ENCODE measurements at regions not wholly inside any gene's neighbourhood (a gene's known extent, or its start where the extent isn't known, plus 50 kb on each side); places are given as distances from the start of the nearest gene placed in this dataset.

GRCh38 chr11:13073119-13073981 lies 64.2 kb downstream of the RASSF10 start:
- no peaks in the 10 kb centered on the region for H3K27me3 ChIP-seq
- no peak overlapping the region for H3K4me3 ChIP-seq
- no peak overlapping the region for H3K27ac ChIP-seq
- ATAC-seq (no peak), DNase-seq (no peak)
- no peaks in the 10 kb centered on the region for H3K36me3 ChIP-seq
- in situ Hi-C loops (cut with MboI; ENCODE audit: low sequenced_read_pairs in 4 of 4): no loop called here
- no peaks in the 10 kb centered on the region for H3K4me1 ChIP-seq
- TF ChIP-seq POLR2A (IDR thresholded peaks at IDR 0.05) (no peak), CTCF (IDR thresholded peaks at IDR 0.05 in 4 of 5, conservative IDR thresholded peaks at IDR 0.05 in 1 of 5) (no peak)
- no peaks in the 10 kb centered on the region for H3K9me3 ChIP-seq
- intact Hi-C loops (cut with DNase I; ENCODE audit: low total_unique reads): no loop called here

GRCh38 chr11:13074714-13075464 lies 65.8 kb downstream of the RASSF10 start:
- Histone ChIP-seq H3K4me1 (no peaks in the 10 kb centered on the region), H3K36me3 (no peaks in the 10 kb centered on the region), H3K27ac (no peak overlapping the region), H3K4me3 (no peak overlapping the region), H3K9me3 (no peaks in the 10 kb centered on the region), H3K27me3 (no peaks in the 10 kb centered on the region)
- intact Hi-C loops (cut with DNase I; ENCODE audit: low total_unique reads) (no loop called here), in situ Hi-C loops (cut with MboI; ENCODE audit: low sequenced_read_pairs in 4 of 4) (no loop called here)
- no peak for DNase-seq
- no peak for ATAC-seq
- no peak for TF ChIP-seq POLR2A (IDR thresholded peaks at IDR 0.05)
- TF ChIP-seq CTCF (IDR thresholded peaks at IDR 0.05 in 4 of 5, conservative IDR thresholded peaks at IDR 0.05 in 1 of 5): no peak

- Histone ChIP-seq H3K27ac (no peak overlapping the region), H3K9me3 (no peaks in the 10 kb centered on the region), H3K27me3 (no peaks in the 10 kb centered on the region), H3K36me3 (no peaks in the 10 kb centered on the region), H3K4me1 (no peaks in the 10 kb centered on the region), H3K4me3 (no peak overlapping the region)
- ATAC-seq: no peak
- in situ Hi-C loops (cut with MboI; ENCODE audit: low sequenced_read_pairs in 4 of 4) (no loop called here), intact Hi-C loops (cut with DNase I; ENCODE audit: low total_unique reads) (no loop called here)
- DNase-seq: no peak
- TF ChIP-seq POLR2A (IDR thresholded peaks at IDR 0.05) (no peak), CTCF (IDR thresholded peaks at IDR 0.05 in 4 of 5, conservative IDR thresholded peaks at IDR 0.05 in 1 of 5) (no peak)
These were observed 67.8 kb downstream of the RASSF10 start for GRCh38 chr11:13076961-13077360.

- DNase-seq: no peak
- in situ Hi-C loops (cut with MboI; ENCODE audit: low sequenced_read_pairs in 4 of 4): no loop called here
- Histone ChIP-seq H3K27ac (no peak overlapping the region), H3K9me3 (no peaks in the 10 kb centered on the region), H3K27me3 (no peaks in the 10 kb centered on the region), H3K4me3 (no peak overlapping the region), H3K4me1 (no peaks in the 10 kb centered on the region), H3K36me3 (no peaks in the 10 kb centered on the region)
- TF ChIP-seq CTCF (IDR thresholded peaks at IDR 0.05 in 4 of 5, conservative IDR thresholded peaks at IDR 0.05 in 1 of 5) (no peak), POLR2A (IDR thresholded peaks at IDR 0.05) (no peak)
- no peak for ATAC-seq
- intact Hi-C loops (cut with DNase I; ENCODE audit: low total_unique reads): no loop called here
These were observed 71.7 kb downstream of the RASSF10 start for GRCh38 chr11:13080861-13081260.
